ENCODE measurements at regions not wholly inside any gene's neighbourhood (a gene's known extent, or its start where the extent isn't known, plus 50 kb on each side); places are given as distances from the start of the nearest gene placed in this dataset.

DNA sequence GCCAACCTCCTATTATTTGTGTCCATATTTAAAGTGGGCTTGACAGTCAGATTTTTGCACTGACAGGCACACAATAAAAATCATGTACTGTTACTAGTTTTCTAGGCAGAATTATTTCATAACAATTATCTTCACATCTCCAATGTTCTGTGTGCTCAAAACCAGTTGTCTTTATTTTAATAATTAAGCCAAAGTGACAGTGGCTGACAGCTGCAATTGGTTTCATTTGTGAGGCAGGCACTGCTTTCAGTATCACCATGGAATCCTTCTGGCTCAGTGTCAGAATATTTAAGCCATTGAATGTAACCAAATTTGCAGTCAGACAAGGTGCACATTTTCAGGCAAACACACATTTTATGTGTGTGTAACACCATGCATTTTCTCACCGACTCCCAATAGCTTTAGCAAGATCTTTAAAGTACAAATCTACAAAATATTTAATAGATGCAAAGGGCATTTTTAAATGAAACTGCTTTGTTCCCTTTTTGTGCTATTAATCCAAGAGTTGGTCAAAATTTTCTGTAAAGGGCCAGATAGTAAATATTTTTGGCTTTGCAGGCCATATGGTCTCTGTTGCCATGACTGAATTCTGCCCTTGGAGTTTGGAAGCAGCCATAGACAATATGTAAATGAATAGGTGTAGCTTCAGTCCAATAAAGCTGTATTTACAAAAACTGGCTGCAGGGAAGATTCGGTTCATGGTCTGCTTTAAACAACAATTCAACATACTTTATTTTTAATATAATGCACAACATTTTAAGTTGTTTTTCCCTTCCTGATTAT is 486.0 kb downstream of the KCNJ2 start:
- TF ChIP-seq CTCF (conservative IDR thresholded peaks at IDR 0.05; ENCODE audit: low read depth, low read length) (no peak), EZH2 (IDR thresholded peaks at IDR 0.05; ENCODE audit: borderline replicate concordance, low read depth, low read length, poor library complexity, severe bottlenecking) (no peak)
